ENCODE measurements at regions not wholly inside any gene's neighbourhood (a gene's known extent, or its start where the extent isn't known, plus 50 kb on each side); places are given as distances from the start of the nearest gene placed in this dataset.

DNA sequence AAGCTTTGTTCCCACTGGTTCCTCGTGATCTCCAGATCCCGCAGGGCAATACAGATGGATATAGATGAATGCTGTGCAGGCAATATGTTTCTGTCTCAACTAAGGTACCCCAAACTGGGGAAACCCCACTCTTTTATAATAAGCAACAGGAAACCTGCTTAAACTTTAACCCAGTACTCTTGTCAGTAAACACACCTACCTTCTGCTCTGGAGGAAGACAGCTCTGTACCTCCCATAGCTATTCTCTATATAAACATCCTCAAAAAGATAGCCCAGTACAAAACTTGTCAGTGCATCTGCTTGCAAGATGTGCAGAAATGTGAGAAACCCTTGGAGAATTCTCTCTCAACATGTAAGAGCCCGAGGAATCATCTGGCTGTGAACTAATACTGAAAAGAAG is 583.6 kb downstream of the OLFM4 start:
- DNase-seq (ENCODE audit: low read depth), result no peak
- TF ChIP-seq, protein P1, sequence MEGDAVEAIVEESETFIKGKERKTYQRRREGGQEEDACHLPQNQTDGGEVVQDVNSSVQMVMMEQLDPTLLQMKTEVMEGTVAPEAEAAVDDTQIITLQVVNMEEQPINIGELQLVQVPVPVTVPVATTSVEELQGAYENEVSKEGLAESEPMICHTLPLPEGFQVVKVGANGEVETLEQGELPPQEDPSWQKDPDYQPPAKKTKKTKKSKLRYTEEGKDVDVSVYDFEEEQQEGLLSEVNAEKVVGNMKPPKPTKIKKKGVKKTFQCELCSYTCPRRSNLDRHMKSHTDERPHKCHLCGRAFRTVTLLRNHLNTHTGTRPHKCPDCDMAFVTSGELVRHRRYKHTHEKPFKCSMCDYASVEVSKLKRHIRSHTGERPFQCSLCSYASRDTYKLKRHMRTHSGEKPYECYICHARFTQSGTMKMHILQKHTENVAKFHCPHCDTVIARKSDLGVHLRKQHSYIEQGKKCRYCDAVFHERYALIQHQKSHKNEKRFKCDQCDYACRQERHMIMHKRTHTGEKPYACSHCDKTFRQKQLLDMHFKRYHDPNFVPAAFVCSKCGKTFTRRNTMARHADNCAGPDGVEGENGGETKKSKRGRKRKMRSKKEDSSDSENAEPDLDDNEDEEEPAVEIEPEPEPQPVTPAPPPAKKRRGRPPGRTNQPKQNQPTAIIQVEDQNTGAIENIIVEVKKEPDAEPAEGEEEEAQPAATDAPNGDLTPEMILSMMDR (IDR thresholded peaks at IDR 0.05; ENCODE audit: insufficient read depth, low read length, severe bottlenecking), result no peak
- FAIRE-seq, result no peak
- Histone ChIP-seq H3K4me3 (ENCODE audit: low read depth, low read length) (no peak overlapping the region), H3K27me3 (ENCODE audit: control insufficient read depth, insufficient read depth, low read length) (no peaks in the 10 kb centered on the region), H3K36me3 (ENCODE audit: control insufficient read depth, insufficient read depth, low read length) (no peaks in the 10 kb centered on the region)

DNA sequence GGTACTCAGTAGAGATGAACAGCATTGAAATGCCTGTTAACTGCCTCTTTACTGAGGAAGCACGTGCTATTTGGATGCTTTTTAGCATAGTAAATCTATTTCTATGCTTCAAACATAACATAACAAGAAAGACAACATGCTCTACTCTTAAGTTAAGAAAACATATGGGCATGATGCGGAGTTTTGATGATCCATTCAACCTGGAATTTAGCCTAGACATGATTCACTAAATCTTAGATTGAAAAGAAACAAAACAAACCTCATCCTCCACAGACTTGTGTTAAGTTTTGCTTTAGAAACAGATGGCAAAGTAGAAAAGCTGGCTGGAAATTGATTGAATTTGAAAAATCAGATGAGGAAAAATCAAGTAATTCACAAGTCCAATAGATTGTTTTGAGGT is 593.8 kb downstream of the OLFM4 start:
- no peak for FAIRE-seq
- Histone ChIP-seq H3K36me3 (ENCODE audit: control insufficient read depth, insufficient read depth, low read length) (no peaks in the 10 kb centered on the region), H3K4me3 (ENCODE audit: low read depth, low read length) (no peak overlapping the region), H3K27me3 (ENCODE audit: control insufficient read depth, insufficient read depth, low read length) (no peaks in the 10 kb centered on the region)
- peak; percentile 1 for DNase-seq (ENCODE audit: low read depth)
- TF ChIP-seq, protein P1 (IDR thresholded peaks at IDR 0.05; ENCODE audit: insufficient read depth, low read length, severe bottlenecking), result no peak

DNA sequence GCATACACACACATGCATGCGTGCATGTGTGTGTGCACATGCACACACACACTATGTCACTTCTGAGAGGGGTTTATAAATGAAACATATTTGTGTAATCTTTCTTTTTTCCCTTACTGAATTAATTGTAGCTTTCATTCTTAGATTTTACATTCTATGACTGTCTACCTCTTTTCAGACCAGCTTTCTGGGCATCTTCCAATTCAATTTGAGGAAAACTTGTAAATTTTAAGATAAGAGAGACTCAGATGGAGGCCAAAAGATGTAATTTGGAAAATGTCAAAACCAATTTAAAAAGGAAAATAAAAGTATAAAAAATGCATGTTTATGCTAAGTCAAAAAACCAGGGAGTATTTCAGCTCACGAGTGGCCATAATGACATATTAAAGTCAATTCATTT is 594.5 kb downstream of the OLFM4 start:
- FAIRE-seq (no peak), DNase-seq (ENCODE audit: low read depth) (no peak)
- TF ChIP-seq, protein P1 (IDR thresholded peaks at IDR 0.05; ENCODE audit: insufficient read depth, low read length, severe bottlenecking), result no peak
- H3K27me3 ChIP-seq (ENCODE audit: control insufficient read depth, insufficient read depth, low read length), result no peaks in the 10 kb centered on the region
- no peak overlapping the region for H3K4me3 ChIP-seq (ENCODE audit: low read depth, low read length)
- no peaks in the 10 kb centered on the region for H3K36me3 ChIP-seq (ENCODE audit: control insufficient read depth, insufficient read depth, low read length)

DNA sequence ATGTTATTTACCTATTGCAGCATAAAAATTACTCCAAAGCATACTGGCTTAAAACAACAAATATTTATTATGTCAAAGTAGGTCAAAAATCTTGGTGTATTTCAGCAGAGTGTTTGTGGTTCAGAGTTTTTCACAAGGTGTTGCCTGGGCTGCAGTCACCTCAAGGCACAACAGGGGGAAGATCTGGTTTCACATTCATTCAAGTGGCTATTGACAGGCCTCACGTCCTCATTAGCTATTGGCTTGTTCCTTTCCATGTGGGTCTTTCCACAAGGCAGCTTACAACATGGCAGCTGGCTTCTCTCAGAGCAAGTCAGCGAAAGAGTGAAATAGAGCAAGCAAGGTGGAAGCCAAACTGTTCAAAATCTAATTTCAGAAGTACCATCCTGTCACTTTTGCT is 602.9 kb downstream of the OLFM4 start:
- no peaks in the 10 kb centered on the region for H3K27me3 ChIP-seq (ENCODE audit: control insufficient read depth, insufficient read depth, low read length)
- TF ChIP-seq, protein P1 (IDR thresholded peaks at IDR 0.05; ENCODE audit: insufficient read depth, low read length, severe bottlenecking), result no peak
- FAIRE-seq (no peak), DNase-seq (ENCODE audit: low read depth) (no peak)
- H3K4me3 ChIP-seq (ENCODE audit: low read depth, low read length), result no peak overlapping the region
- H3K36me3 ChIP-seq (ENCODE audit: control insufficient read depth, insufficient read depth, low read length), result no peaks in the 10 kb centered on the region

DNA sequence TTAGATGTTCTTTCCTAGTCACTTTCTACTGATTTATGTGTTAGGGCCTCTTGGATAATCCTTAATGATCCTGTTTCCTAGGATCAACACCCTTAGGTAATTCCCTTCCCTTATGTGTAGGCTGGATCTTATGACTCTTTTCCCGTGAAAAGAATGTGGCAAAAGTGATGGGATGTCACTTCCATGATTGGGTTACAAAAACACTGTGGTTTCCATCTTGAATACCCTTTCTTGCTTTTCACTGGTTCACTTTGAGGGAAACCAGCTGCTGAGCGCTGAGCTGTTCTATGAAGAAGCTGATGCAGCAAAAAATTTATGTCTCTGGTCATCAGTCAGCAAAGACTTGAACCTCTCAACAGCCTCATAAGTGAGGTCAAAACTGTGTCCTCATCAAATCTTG is 609.4 kb downstream of the OLFM4 start:
- TF ChIP-seq, protein P1 (IDR thresholded peaks at IDR 0.05; ENCODE audit: insufficient read depth, low read length, severe bottlenecking), result no peak
- no peak for FAIRE-seq
- H3K4me3 ChIP-seq (ENCODE audit: low read depth, low read length), result no peak overlapping the region
- H3K27me3 ChIP-seq (ENCODE audit: control insufficient read depth, insufficient read depth, low read length), result no peaks in the 10 kb centered on the region
- DNase-seq (ENCODE audit: low read depth), result no peak
- no peaks in the 10 kb centered on the region for H3K36me3 ChIP-seq (ENCODE audit: control insufficient read depth, insufficient read depth, low read length)

DNA sequence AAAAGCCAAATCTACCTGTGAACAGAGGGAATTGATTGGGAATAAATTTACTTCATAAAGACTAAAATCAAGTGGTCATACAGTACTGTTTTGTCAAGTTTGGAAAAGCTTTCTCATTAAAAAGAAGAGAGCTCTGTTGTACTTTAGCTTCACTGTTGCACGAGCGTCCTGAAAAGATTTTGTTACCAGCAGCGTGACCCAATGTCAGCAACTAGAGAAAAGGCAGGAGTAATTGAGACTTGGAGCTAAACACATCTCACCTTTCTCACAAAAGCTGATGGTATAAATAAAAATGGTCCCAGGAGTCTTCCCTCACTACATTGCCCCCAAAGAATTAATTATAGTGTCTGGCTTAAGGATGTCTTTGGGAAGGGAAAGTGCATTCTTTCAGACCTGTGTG is 613.7 kb downstream of the OLFM4 start:
- no peaks in the 10 kb centered on the region for H3K27me3 ChIP-seq (ENCODE audit: control insufficient read depth, insufficient read depth, low read length)
- FAIRE-seq, result no peak
- no peak for DNase-seq (ENCODE audit: low read depth)
- no peaks in the 10 kb centered on the region for H3K36me3 ChIP-seq (ENCODE audit: control insufficient read depth, insufficient read depth, low read length)
- H3K4me3 ChIP-seq (ENCODE audit: low read depth, low read length), result no peak overlapping the region
- TF ChIP-seq, protein P1 (IDR thresholded peaks at IDR 0.05; ENCODE audit: insufficient read depth, low read length, severe bottlenecking), result no peak

Data from bronchial epithelial cell (primary cell).